HepG2 (cell line): ENCODE measurements at regions not wholly inside any gene's neighbourhood (a gene's known extent, or its start where the extent isn't known, plus 50 kb on each side); places are given as distances from the start of the nearest gene placed in this dataset.

Experiments used
- CTCF ChIP-seq: sonication (generic); formaldehyde crosslinking; IDR thresholded peaks from 2 replicates; pipeline ENCODE4 v1.5.0; 2020; ENCODE audit warnings: mild to moderate bottlenecking, missing genetic modification reagents, moderate library complexity
- GLI4 ChIP-seq: sonication (generic); formaldehyde crosslinking; IDR thresholded peaks from 2 replicates; pipeline ENCODE4 v1.5.1; 2020; ENCODE audit warnings: missing genetic modification reagents, mild to moderate bottlenecking, moderate library complexity, borderline replicate concordance
- HIC2 ChIP-seq: sonication (generic); formaldehyde crosslinking; IDR thresholded peaks from 2 replicates; pipeline ENCODE4 v1.9.0; 2022; ENCODE audit warnings: low read depth, missing genetic modification reagents
- MAX ChIP-seq: IDR thresholded peaks from 2 replicates; pipeline ENCODE4 v1.6.1; 2012; ENCODE audit warnings: inconsistent platforms
- RORA ChIP-seq: sonication (generic); formaldehyde crosslinking; IDR thresholded peaks from 2 replicates; pipeline ENCODE4 v1.5.0; 2020; ENCODE audit warnings: mild to moderate bottlenecking, missing genetic modification reagents, moderate library complexity
- SMC3 ChIP-seq: IDR thresholded peaks from 2 replicates; pipeline ENCODE4 v1.6.1; 2011; ENCODE audit warnings: low read length, improper control_type of control experiment
- SUZ12 ChIP-seq: fragments of 150-350 bp; IDR thresholded peaks from 2 replicates; pipeline ENCODE4 v1.6.1; 2014; ENCODE audit warnings: low read depth, low read length
- XRCC5 ChIP-seq: fragments of 200-400 bp; formaldehyde crosslinking; optimal IDR thresholded peaks from 2 replicates; pipeline ENCODE3; 2017; ENCODE audit warnings: mild to moderate bottlenecking, low read length
- ZNF557 ChIP-seq: sonication (generic); formaldehyde crosslinking; IDR thresholded peaks from 2 replicates; pipeline ENCODE4 v1.4.0; 2020; ENCODE audit warnings: missing genetic modification reagents
- ZNF788 ChIP-seq: sonication (generic); formaldehyde crosslinking; IDR thresholded peaks from 2 replicates; pipeline ENCODE4 v1.5.0; 2020; ENCODE audit warnings: mild to moderate bottlenecking, missing genetic modification reagents, borderline replicate concordance
- TF ChIP-seq, protein P1 (sequence below): sonication (generic); formaldehyde crosslinking; IDR thresholded peaks from 2 replicates; pipeline ENCODE4 v1.5.0; 2020; ENCODE audit warnings: missing genetic modification reagents
- TF ChIP-seq, protein P2 (sequence below): sonication (generic); formaldehyde crosslinking; IDR thresholded peaks from 2 replicates; pipeline ENCODE4 v1.4.0; 2020; ENCODE audit warnings: missing genetic modification reagents
- TF ChIP-seq, protein P3 (sequence below): IDR thresholded peaks from 2 replicates; pipeline ENCODE4 v1.6.1; 2016; ENCODE audit warnings: mild to moderate bottlenecking

DNA sequence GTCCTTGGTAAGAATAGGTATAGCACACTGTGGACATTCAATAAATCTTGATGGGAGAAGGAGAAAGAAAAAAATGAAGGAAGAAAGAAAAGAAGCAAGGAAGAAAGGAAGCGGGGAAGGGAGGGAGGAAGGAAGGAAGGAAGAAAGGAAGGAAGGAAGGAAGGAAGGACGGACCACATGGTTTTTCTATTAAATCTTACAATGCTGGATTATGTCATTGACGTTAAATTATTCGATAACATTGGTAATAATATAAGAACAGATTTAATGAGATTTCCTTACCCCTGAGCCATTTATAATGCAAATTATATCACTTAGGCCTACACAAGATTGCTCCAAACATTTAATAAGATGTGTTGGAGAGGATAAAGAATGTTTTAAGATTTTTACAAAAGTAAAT lies 124.9 kb upstream of the SYT1 start:
- no peak for TF ChIP-seq SUZ12
- TF ChIP-seq CTCF (CRISPR knock-in tag): no peak
- TF ChIP-seq, protein P1, sequence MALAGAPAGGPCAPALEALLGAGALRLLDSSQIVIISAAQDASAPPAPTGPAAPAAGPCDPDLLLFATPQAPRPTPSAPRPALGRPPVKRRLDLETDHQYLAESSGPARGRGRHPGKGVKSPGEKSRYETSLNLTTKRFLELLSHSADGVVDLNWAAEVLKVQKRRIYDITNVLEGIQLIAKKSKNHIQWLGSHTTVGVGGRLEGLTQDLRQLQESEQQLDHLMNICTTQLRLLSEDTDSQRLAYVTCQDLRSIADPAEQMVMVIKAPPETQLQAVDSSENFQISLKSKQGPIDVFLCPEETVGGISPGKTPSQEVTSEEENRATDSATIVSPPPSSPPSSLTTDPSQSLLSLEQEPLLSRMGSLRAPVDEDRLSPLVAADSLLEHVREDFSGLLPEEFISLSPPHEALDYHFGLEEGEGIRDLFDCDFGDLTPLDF (CRISPR knock-in tag): no peak
- TF ChIP-seq ZNF557: no peak
- TF ChIP-seq RORA (CRISPR knock-in tag): no peak
- no peak for TF ChIP-seq SMC3
- TF ChIP-seq ZNF788: no peak
- TF ChIP-seq, protein P2, sequence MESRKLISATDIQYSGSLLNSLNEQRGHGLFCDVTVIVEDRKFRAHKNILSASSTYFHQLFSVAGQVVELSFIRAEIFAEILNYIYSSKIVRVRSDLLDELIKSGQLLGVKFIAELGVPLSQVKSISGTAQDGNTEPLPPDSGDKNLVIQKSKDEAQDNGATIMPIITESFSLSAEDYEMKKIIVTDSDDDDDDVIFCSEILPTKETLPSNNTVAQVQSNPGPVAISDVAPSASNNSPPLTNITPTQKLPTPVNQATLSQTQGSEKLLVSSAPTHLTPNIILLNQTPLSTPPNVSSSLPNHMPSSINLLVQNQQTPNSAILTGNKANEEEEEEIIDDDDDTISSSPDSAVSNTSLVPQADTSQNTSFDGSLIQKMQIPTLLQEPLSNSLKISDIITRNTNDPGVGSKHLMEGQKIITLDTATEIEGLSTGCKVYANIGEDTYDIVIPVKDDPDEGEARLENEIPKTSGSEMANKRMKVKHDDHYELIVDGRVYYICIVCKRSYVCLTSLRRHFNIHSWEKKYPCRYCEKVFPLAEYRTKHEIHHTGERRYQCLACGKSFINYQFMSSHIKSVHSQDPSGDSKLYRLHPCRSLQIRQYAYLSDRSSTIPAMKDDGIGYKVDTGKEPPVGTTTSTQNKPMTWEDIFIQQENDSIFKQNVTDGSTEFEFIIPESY (CRISPR knock-in tag): no peak
- TF ChIP-seq GLI4: no peak
- TF ChIP-seq XRCC5: no peak
- TF ChIP-seq, protein P3, sequence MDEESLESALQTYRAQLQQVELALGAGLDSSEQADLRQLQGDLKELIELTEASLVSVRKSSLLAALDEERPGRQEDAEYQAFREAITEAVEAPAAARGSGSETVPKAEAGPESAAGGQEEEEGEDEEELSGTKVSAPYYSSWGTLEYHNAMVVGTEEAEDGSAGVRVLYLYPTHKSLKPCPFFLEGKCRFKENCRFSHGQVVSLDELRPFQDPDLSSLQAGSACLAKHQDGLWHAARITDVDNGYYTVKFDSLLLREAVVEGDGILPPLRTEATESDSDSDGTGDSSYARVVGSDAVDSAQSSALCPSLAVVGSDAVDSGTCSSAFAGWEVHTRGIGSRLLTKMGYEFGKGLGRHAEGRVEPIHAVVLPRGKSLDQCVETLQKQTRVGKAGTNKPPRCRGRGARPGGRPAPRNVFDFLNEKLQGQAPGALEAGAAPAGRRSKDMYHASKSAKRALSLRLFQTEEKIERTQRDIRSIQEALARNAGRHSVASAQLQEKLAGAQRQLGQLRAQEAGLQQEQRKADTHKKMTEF (CRISPR knock-in tag): no peak
- no peak for TF ChIP-seq HIC2 (CRISPR knock-in tag)
- no peak for TF ChIP-seq MAX
